HCT116 (cell line): ENCODE measurements at regions not wholly inside any gene's neighbourhood (a gene's known extent, or its start where the extent isn't known, plus 50 kb on each side); places are given as distances from the start of the nearest gene placed in this dataset.

ENCODE experiments used
- ATAC-seq: fragments of 200-7000 bp; cut with Tn5 transposase; 2 replicates; pipeline ENCODE4 v1.9.1; 2020; ENCODE audit warnings: mild to moderate bottlenecking, moderate library complexity
- BruUV-seq: library from RNA; stranded (reverse); fragments of 400-500 nt; replicated peaks from 2 replicates; lab custom pipeline; 2021; lab: Mats Ljungman, UMichigan
- CTCF ChIA-PET: fragments of 300-600 bp; sonication (Branson Sonifier 250); formaldehyde crosslinking; loops from one replicate; lab custom pipeline; 2021; ENCODE audit warnings: antibody characterized with exemption; lab: Charles Lee
- POLR2A ChIA-PET: fragments of 300-600, 350-600 bp; sonication (Branson Sonifier 250); formaldehyde crosslinking; loops from one replicate; lab custom pipeline; 2021; ENCODE audit warnings: antibody characterized with exemption; lab: Charles Lee
- RAD21 ChIA-PET, 2 experiments: fragments of 300-600 bp; sonication (Branson Sonifier 250); formaldehyde crosslinking; loops; one replicate each; lab custom pipeline; 2023; ENCODE audit warnings: low total read pairs in 2 of 2; ENCODE audit not compliant: uncharacterized antibody in 2 of 2, unreplicated experiment in 2 of 2, low non-redundant PET in 1 of 2; lab: Charles Lee
- DNase-seq: peaks from one replicate; pipeline ENCODE4 v3.0.0-alpha.2; 2010; ENCODE audit warnings: low read depth, low spot score
- H2AFZ ChIP-seq: fragments of 200-600 bp; shearing (Covaris generic), sonication (generic); 2 replicates; pipeline ENCODE4 v1.6.1; 2017; ENCODE audit warnings: low read depth, mixed run types, mixed read lengths, antibody characterized with exemption, low read length; ENCODE audit not compliant: poor library complexity, severe bottlenecking
- H3K27ac ChIP-seq: 2 replicates; pipeline ENCODE4 v1.5.1; 2012; ENCODE audit warnings: low read depth, low read length
- H3K27me3 ChIP-seq: fragments of 200-600 bp; sonication (generic); 2 replicates; pipeline ENCODE4 v1.6.1; 2016; ENCODE audit warnings: mixed run types, low read length, mixed read lengths; ENCODE audit not compliant: insufficient read depth
- H3K36me3 ChIP-seq, 2 experiments: fragments of 200-500 bp in 1 of 2; fragments of 200-600 bp in 1 of 2; sonication (Bioruptor generic) in 1 of 2; sonication (generic) in 1 of 2; 2 replicates each; pipeline versions ENCODE4 v1.5.1 to v1.6.1; 2014 to 2016; ENCODE audit warnings: low read length in 2 of 2, inconsistent platforms in 1 of 2, mixed read lengths in 1 of 2, mixed run types in 1 of 2; ENCODE audit not compliant: insufficient read depth in 2 of 2, control insufficient read depth in 1 of 2
- H3K4me1 ChIP-seq, 2 experiments: fragments of 200-600 bp in 1 of 2; sonication (generic) in 1 of 2; 2 replicates each; pipeline versions ENCODE4 v1.5.1 to v1.6.1; 2012 to 2017; ENCODE audit warnings: low read length in 2 of 2, inconsistent platforms in 1 of 2, mild to moderate bottlenecking in 1 of 2, mixed read lengths in 1 of 2, mixed run types in 1 of 2, moderate library complexity in 1 of 2; ENCODE audit not compliant: insufficient read depth in 2 of 2, control insufficient read depth in 1 of 2
- H3K4me2 ChIP-seq: fragments of 200-600 bp; sonication (generic); 2 replicates; pipeline ENCODE4 v1.6.1; 2017; ENCODE audit warnings: mixed run types, low read length, mixed read lengths
- H3K4me3 ChIP-seq, 2 experiments: fragments of 200-600 bp in 1 of 2; sonication (generic) in 1 of 2; replicated peaks in 1 of 2; 2 replicates each; pipeline ENCODE4 v1.5.1; 2011 to 2016; ENCODE audit warnings: low read length in 2 of 2, control low read depth in 1 of 2, low read depth in 1 of 2, mild to moderate bottlenecking in 1 of 2, mixed read lengths in 1 of 2, mixed run types in 1 of 2
- H3K79me2 ChIP-seq: fragments of 200-600 bp; sonication (generic); 2 replicates; pipeline ENCODE4 v1.6.1; 2017; ENCODE audit warnings: mild to moderate bottlenecking, mixed run types, low read length, moderate library complexity, mixed read lengths; ENCODE audit not compliant: insufficient read depth
- H3K9ac ChIP-seq: fragments of 200-600 bp; sonication (generic); 2 replicates; pipeline ENCODE4 v1.6.1; 2016; ENCODE audit warnings: low read length, mixed read lengths
- H3K9me2 ChIP-seq: fragments of 200-600 bp; sonication (generic), shearing (Covaris generic); 2 replicates; pipeline ENCODE4 v1.6.1; 2017; ENCODE audit warnings: mixed run types, mild to moderate bottlenecking, moderate library complexity; ENCODE audit not compliant: insufficient read depth
- H3K9me3 ChIP-seq, 2 experiments: fragments of 200-500 bp in 1 of 2; fragments of 200-600 bp in 1 of 2; sonication (Bioruptor generic) in 1 of 2; sonication (generic) in 1 of 2; 2 replicates each; pipeline ENCODE4 v1.6.1; 2014 to 2017; ENCODE audit warnings: low read length in 2 of 2, mixed read lengths in 2 of 2, inconsistent platforms in 1 of 2, low read depth in 1 of 2, mild to moderate bottlenecking in 1 of 2, mixed run types in 1 of 2, moderate library complexity in 1 of 2; ENCODE audit not compliant: control insufficient read depth in 1 of 2, insufficient read depth in 1 of 2
- H4K20me1 ChIP-seq: fragments of 200-600 bp; sonication (generic), shearing (Covaris generic); 2 replicates; pipeline ENCODE4 v1.6.1; 2017; ENCODE audit warnings: mixed run types, mild to moderate bottlenecking, moderate library complexity; ENCODE audit not compliant: insufficient read depth
- ATF3 ChIP-seq: IDR thresholded peaks from 2 replicates; pipeline ENCODE4 v1.6.1; 2012
- CBX3 ChIP-seq: IDR thresholded peaks from 2 replicates; pipeline ENCODE4 v1.6.1; 2012; ENCODE audit warnings: low read depth
- CEBPB ChIP-seq: IDR thresholded peaks from 2 replicates; pipeline ENCODE4 v1.6.1; 2012; ENCODE audit warnings: low read depth
- EGR1 ChIP-seq: IDR thresholded peaks from 2 replicates; pipeline ENCODE4 v1.6.1; 2012; ENCODE audit warnings: low read depth
- EZH2phosphoT487 ChIP-seq: fragments of 200-600 bp; IDR thresholded peaks from 2 replicates; pipeline ENCODE4 v1.6.1; 2018; ENCODE audit warnings: antibody characterized with exemption, borderline replicate concordance
- FOSL1 ChIP-seq: IDR thresholded peaks from 2 replicates; pipeline ENCODE4 v1.6.1; 2012; ENCODE audit warnings: low read depth
- RAD21 ChIP-seq: IDR thresholded peaks from 2 replicates; pipeline ENCODE4 v1.6.1; 2012; ENCODE audit warnings: low read depth, mild to moderate bottlenecking
- REST ChIP-seq: IDR thresholded peaks from 2 replicates; pipeline ENCODE4 v1.6.1; 2012; ENCODE audit warnings: low read depth
- SIN3A ChIP-seq: IDR thresholded peaks from 2 replicates; pipeline ENCODE4 v1.6.1; 2012; ENCODE audit warnings: low read depth
- SRF ChIP-seq: IDR thresholded peaks from 2 replicates; pipeline ENCODE4 v1.6.1; 2012; ENCODE audit warnings: low read depth
- TCF7L2 ChIP-seq: IDR thresholded peaks from 2 replicates; pipeline ENCODE4 v1.7.0; 2011; ENCODE audit warnings: borderline replicate concordance, inconsistent platforms; ENCODE audit not compliant: insufficient read depth, insufficient read length; ENCODE audit errors: extremely low read depth
- intact Hi-C: fragments of 100-400 bp; cut with micrococcal nuclease; formaldehyde crosslinking; loops from 2 replicates; pipeline ENCODE4 v1.10.0; 2022

GRCh38 chr2:198289811-198290210, 485.4 kb downstream of the PLCL1 start:
- DNase-seq, result no peak
- Histone ChIP-seq H3K27ac (no peak overlapping the region), H2AFZ (no peak overlapping the region), H3K36me3 (no peaks in the 10 kb centered on the region), H4K20me1 (no peaks in the 10 kb centered on the region), H3K4me1 (no peaks in the 10 kb centered on the region), H3K9ac (no peak overlapping the region), H3K79me2 (no peaks in the 10 kb centered on the region)
- CTCF ChIA-PET, result no interaction called here
- intact Hi-C loops, result loop anchor here (10.0 kb wide), 2 partner anchors 585 to 885 kb away; partner anchors contain the start of gene MARS2
- no peak for TF ChIP-seq EGR1
- no peak for TF ChIP-seq RAD21
- TF ChIP-seq CEBPB, result no peak
- no peak for TF ChIP-seq FOSL1
- no peak for TF ChIP-seq CBX3
- no peak for TF ChIP-seq SIN3A
- no peak for TF ChIP-seq REST
- no peak for TF ChIP-seq EZH2phosphoT487
- no peak for TF ChIP-seq SRF
- no peak for TF ChIP-seq TCF7L2
- TF ChIP-seq ATF3, result no peak
- TF ChIP-seq, all 23 proteins: peak for 0
- H3K4me3 ChIP-seq, result no peak overlapping the region
- no TSS peak for BruUV-seq
- no peaks in the 10 kb centered on the region for H3K9me3 ChIP-seq
- no peak for ATAC-seq
- ChIA-PET RAD21 (no interaction called here), POLR2A (no interaction called here)
- H3K9me2 ChIP-seq, result no peaks in the 10 kb centered on the region
- H3K27me3 ChIP-seq, result peaks cover 35% of the 10 kb centered on the region
- H3K4me2 ChIP-seq, result no peak overlapping the region
